GM23248 (cell line): ENCODE measurements at regions not wholly inside any gene's neighbourhood (a gene's known extent, or its start where the extent isn't known, plus 50 kb on each side); places are given as distances from the start of the nearest gene placed in this dataset.

Source experiments
- DNase-seq: peaks from one replicate; pipeline ENCODE4 v3.0.0-alpha.2; 2015
- H2AFZ ChIP-seq: fragments of 200-600 bp; sonication (generic); 2 replicates; pipeline ENCODE4 v1.6.1; 2016; ENCODE audit warnings: antibody characterized with exemption
- H3F3A ChIP-seq: fragments of 200-600 bp; sonication (generic); 2 replicates; pipeline ENCODE4 v1.6.1; 2016; ENCODE audit warnings: mild to moderate bottlenecking, antibody characterized with exemption, mixed run types; ENCODE audit not compliant: insufficient read depth
- H3K27ac ChIP-seq: fragments of 200-600 bp; sonication (generic); 2 replicates; pipeline ENCODE4 v1.5.1; 2016; ENCODE audit warnings: mild to moderate bottlenecking
- H3K27me3 ChIP-seq: fragments of 200-600 bp; sonication (generic); replicated peaks from 2 replicates; pipeline ENCODE4 v1.6.1; 2016; ENCODE audit warnings: mild to moderate bottlenecking; ENCODE audit not compliant: insufficient read depth
- H3K36me3 ChIP-seq: fragments of 200-600 bp; sonication (generic); 2 replicates; pipeline ENCODE4 v1.6.1; 2016; ENCODE audit warnings: low read depth, mild to moderate bottlenecking
- H3K4me1 ChIP-seq: fragments of 200-600 bp; sonication (generic); 2 replicates; pipeline ENCODE4 v1.6.1; 2016; ENCODE audit warnings: mild to moderate bottlenecking; ENCODE audit not compliant: insufficient read depth
- H3K4me2 ChIP-seq: fragments of 200-600 bp; sonication (generic); one replicate; pipeline ENCODE4 v1.6.1; 2016; ENCODE audit warnings: mild to moderate bottlenecking; ENCODE audit not compliant: unreplicated experiment
- H3K4me3 ChIP-seq: fragments of 200-600 bp; sonication (generic); 2 replicates; pipeline ENCODE4 v1.5.1; 2016; ENCODE audit warnings: mild to moderate bottlenecking
- H3K79me2 ChIP-seq: fragments of 200-600 bp; sonication (generic); 2 replicates; pipeline ENCODE4 v1.6.1; 2016; ENCODE audit warnings: mild to moderate bottlenecking; ENCODE audit not compliant: insufficient read depth
- H3K9ac ChIP-seq: fragments of 200-600 bp; sonication (generic); 2 replicates; pipeline ENCODE4 v1.6.1; 2016; ENCODE audit warnings: mild to moderate bottlenecking
- H3K9me2 ChIP-seq: fragments of 200-600 bp; sonication (generic); 2 replicates; pipeline ENCODE4 v1.6.1; 2016; ENCODE audit warnings: mixed run types, mild to moderate bottlenecking, moderate library complexity; ENCODE audit not compliant: insufficient read depth
- H3K9me3 ChIP-seq: fragments of 200-600 bp; sonication (generic); one replicate; pipeline ENCODE4 v1.6.1; 2017; ENCODE audit warnings: low read depth
- H4K20me1 ChIP-seq: fragments of 200-600 bp; sonication (generic); 2 replicates; pipeline ENCODE4 v1.6.0; 2016; ENCODE audit not compliant: insufficient read depth
- EZH2 ChIP-seq: fragments of 200-600 bp; sonication (generic); IDR thresholded peaks from 2 replicates; pipeline ENCODE4 v1.6.1; 2018; ENCODE audit warnings: antibody characterized with exemption, mild to moderate bottlenecking; ENCODE audit not compliant: insufficient read depth, poor library complexity, severe bottlenecking
- EZH2phosphoT487 ChIP-seq: fragments of 200-600 bp; sonication (generic); IDR thresholded peaks from 2 replicates; pipeline ENCODE4 v1.6.1; 2018; ENCODE audit warnings: antibody characterized with exemption, moderate library complexity, mild to moderate bottlenecking, low read depth; ENCODE audit not compliant: insufficient read depth
- WGBS, 2 experiments: methylation state at CpG; one replicate each; pipeline ENCODE4 v1.1.6; 2015 to 2017; ENCODE audit warnings: low lambda C conversion rate in 2 of 2, low coverage in 1 of 2; ENCODE audit errors: missing lambda C conversion rate in 2 of 2; 5-methylcytosine and 5-hydroxymethylcytosine counted together
- in situ Hi-C: fragments of 300-500 bp; cut with MboI; formaldehyde crosslinking; loops from 2 replicates; pipeline ENCODE4 v1.15.0; 2020

- H3K36me3 ChIP-seq: no peaks in the 10 kb centered on the region
- H3K27ac ChIP-seq: no peak overlapping the region
- H3K27me3 ChIP-seq: no peaks in the 10 kb centered on the region
- H3K9me3 ChIP-seq: peaks cover 3% of the 10 kb centered on the region
- H3K9me2 ChIP-seq: no peaks in the 10 kb centered on the region
- no peak overlapping the region for H2AFZ ChIP-seq
- no peak for DNase-seq
- no peak overlapping the region for H3K9ac ChIP-seq
- 12 to 15% methylated on average over 2 of the region's 2 CpGs for WGBS, 2 experiments
- no peaks in the 10 kb centered on the region for H4K20me1 ChIP-seq
- H3K4me3 ChIP-seq: no peak overlapping the region
- no peaks in the 10 kb centered on the region for H3K4me1 ChIP-seq
- TF ChIP-seq EZH2 (no peak), EZH2phosphoT487 (no peak)
- in situ Hi-C loops: no loop called here
- no peaks in the 10 kb centered on the region for H3K79me2 ChIP-seq
- no peaks in the 10 kb centered on the region for H3F3A ChIP-seq
- H3K4me2 ChIP-seq: no peak overlapping the region
These were observed 1046.7 kb upstream of the B3GALT2 start for GRCh38 chr1:194233069-194233468.

DNA sequence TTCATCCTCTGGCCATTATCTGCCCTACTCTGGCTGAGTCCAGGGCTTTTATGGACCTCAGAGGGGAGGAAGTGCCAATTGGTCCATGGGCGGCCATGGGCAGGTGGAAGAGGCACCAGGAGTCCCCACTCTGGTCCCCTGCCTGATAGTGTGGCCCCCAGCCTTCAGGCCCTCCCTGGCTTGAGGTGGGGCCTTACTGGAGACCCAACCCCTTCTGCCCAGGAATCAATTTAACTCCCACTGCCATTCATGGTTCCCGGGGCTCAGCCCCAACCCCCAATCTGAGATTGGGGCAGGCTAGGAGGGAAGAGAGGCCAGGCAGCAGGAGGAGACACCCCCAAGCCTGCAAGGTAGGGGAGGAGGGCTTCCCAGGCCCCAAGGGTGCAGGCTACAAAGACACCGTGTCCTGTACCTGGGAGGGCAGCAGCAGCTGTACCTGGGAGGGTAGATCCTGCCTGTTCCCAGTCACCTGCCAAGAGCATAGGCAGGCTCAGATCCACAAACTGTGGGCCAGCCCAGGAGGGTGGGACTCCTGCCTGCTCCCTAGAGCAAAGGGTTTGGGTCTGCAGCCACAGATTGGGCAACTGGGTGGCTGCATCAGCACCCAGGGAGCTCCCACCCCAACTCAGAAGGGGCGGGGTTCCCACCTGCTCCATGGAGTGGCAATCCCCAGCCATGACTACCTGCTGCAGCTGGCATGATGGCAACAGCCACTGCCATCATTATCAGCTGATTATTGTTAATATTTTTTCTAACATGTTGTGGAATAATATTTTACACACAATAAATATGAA, 1044.1 kb upstream of the B3GALT2 start:
- Histone ChIP-seq H3K9me3 (no peaks in the 10 kb centered on the region), H4K20me1 (no peaks in the 10 kb centered on the region), H3K27ac (no peak overlapping the region), H2AFZ (no peak overlapping the region), H3K4me1 (no peaks in the 10 kb centered on the region), H3K36me3 (no peaks in the 10 kb centered on the region), H3K4me3 (no peak overlapping the region), H3K9me2 (no peaks in the 10 kb centered on the region), H3F3A (no peaks in the 10 kb centered on the region), H3K9ac (no peak overlapping the region), H3K4me2 (no peak overlapping the region), H3K79me2 (no peaks in the 10 kb centered on the region), H3K27me3 (no peaks in the 10 kb centered on the region)
- DNase-seq: no peak
- in situ Hi-C loops: no loop called here
- no peak for TF ChIP-seq EZH2
- TF ChIP-seq EZH2phosphoT487: no peak
- WGBS, 2 experiments: 17 to 23% methylated on average over 4 of the region's 4 CpGs

DNA sequence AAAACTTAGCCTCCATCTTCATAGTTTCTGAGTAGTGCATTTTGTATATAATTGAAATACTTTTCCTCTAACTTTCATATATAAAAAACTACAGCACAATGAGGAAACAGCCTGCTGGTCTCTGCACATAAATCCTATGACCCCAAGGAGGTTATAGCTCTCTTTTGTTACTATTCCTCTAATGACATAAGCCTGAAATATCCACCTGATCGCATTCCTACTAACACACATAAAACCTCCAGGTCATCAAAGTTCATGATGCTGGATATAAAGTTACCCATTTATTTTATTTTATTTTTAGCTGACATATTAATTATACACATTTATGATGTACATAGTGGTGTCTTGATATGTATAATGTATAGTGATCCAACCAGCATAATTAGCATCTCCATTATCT, 1042.0 kb upstream of the B3GALT2 start:
- H3K9me3 ChIP-seq: no peaks in the 10 kb centered on the region
- H3K79me2 ChIP-seq: no peaks in the 10 kb centered on the region
- no peaks in the 10 kb centered on the region for H3K4me1 ChIP-seq
- no peak overlapping the region for H3K4me2 ChIP-seq
- no peak overlapping the region for H3K4me3 ChIP-seq
- in situ Hi-C loops: no loop called here
- no peak overlapping the region for H2AFZ ChIP-seq
- no peak overlapping the region for H3K9ac ChIP-seq
- H3K36me3 ChIP-seq: no peaks in the 10 kb centered on the region
- 44 to 50% methylated on average over 1 of the region's 1 CpG for WGBS, 2 experiments
- no peak overlapping the region for H3K27ac ChIP-seq
- no peak for DNase-seq
- no peaks in the 10 kb centered on the region for H4K20me1 ChIP-seq
- TF ChIP-seq EZH2 (no peak), EZH2phosphoT487 (no peak)
- no peaks in the 10 kb centered on the region for H3K27me3 ChIP-seq
- H3F3A ChIP-seq: no peaks in the 10 kb centered on the region
- H3K9me2 ChIP-seq: no peaks in the 10 kb centered on the region

DNA sequence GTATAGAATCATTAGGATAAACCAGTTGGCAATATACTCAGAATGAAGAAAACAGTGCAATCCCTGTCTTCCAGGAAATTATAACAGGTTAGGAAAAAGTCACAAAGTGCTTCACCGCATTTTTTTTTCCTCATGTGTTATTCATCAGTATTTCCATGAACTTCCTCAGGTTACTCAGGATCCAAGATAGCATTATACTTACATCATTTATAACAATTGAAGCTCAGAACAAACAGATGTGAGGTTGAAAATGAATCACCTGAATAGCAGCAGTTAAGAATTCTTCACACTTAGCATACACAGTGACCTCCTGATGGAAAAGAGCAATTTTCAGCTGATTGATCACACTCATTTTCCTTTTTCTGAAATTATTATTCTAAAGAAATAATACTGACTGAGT, 1040.7 kb upstream of the B3GALT2 start:
- TF ChIP-seq EZH2 (no peak), EZH2phosphoT487 (no peak)
- Histone ChIP-seq H3K9me3 (no peaks in the 10 kb centered on the region), H3K9ac (no peak overlapping the region), H3K4me1 (no peaks in the 10 kb centered on the region), H2AFZ (no peak overlapping the region), H3K36me3 (no peaks in the 10 kb centered on the region), H3F3A (no peaks in the 10 kb centered on the region), H3K27ac (no peak overlapping the region), H3K79me2 (no peaks in the 10 kb centered on the region), H4K20me1 (no peaks in the 10 kb centered on the region), H3K4me2 (no peak overlapping the region), H3K4me3 (no peak overlapping the region), H3K9me2 (no peaks in the 10 kb centered on the region), H3K27me3 (no peaks in the 10 kb centered on the region)
- no peak for DNase-seq
- in situ Hi-C loops: no loop called here
- WGBS, 2 experiments: 59 to 75% methylated on average over 1 of the region's 1 CpG
